ENCODE measurements at regions not wholly inside any gene's neighbourhood (a gene's known extent, or its start where the extent isn't known, plus 50 kb on each side); places are given as distances from the start of the nearest gene placed in this dataset.

DNA sequence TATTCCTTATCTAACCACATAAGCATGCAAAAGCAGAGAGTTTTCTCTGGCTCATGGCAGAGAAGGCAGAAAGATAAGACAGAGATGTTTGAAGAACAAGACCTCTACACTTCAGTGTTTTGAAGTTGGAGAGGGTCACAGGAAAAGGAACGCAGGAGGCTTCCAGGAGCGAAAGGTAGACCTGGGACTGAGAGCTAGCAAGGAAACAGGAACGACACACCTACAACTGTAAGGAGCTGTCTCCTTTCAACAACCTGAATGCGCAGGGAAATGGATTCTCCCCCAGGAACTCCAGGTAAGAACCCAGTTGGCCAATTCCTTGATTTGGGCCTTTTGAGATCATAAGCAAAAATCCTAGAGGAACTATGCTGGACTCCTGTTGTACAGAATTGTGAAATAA, 746.6 kb upstream of the DDX18 start:
- TF ChIP-seq, protein P1, sequence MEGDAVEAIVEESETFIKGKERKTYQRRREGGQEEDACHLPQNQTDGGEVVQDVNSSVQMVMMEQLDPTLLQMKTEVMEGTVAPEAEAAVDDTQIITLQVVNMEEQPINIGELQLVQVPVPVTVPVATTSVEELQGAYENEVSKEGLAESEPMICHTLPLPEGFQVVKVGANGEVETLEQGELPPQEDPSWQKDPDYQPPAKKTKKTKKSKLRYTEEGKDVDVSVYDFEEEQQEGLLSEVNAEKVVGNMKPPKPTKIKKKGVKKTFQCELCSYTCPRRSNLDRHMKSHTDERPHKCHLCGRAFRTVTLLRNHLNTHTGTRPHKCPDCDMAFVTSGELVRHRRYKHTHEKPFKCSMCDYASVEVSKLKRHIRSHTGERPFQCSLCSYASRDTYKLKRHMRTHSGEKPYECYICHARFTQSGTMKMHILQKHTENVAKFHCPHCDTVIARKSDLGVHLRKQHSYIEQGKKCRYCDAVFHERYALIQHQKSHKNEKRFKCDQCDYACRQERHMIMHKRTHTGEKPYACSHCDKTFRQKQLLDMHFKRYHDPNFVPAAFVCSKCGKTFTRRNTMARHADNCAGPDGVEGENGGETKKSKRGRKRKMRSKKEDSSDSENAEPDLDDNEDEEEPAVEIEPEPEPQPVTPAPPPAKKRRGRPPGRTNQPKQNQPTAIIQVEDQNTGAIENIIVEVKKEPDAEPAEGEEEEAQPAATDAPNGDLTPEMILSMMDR (IDR thresholded peaks at IDR 0.05; ENCODE audit: low read length): no peak
- TF ChIP-seq EZH2 (IDR thresholded peaks at IDR 0.05; ENCODE audit: borderline replicate concordance, low read length): no peak
